GM12873 (cell line): ENCODE measurements at regions not wholly inside any gene's neighbourhood (a gene's known extent, or its start where the extent isn't known, plus 50 kb on each side); places are given as distances from the start of the nearest gene placed in this dataset.

ENCODE experiments used
- TF ChIP-seq, protein P1 (sequence below): IDR thresholded peaks from 2 replicates; pipeline ENCODE4 v1.5.1; 2012; ENCODE audit warnings: low read depth, mild to moderate bottlenecking, moderate library complexity, low read length, control low read depth; ENCODE audit not compliant: insufficient read depth; ENCODE audit errors: missing control alignments

DNA sequence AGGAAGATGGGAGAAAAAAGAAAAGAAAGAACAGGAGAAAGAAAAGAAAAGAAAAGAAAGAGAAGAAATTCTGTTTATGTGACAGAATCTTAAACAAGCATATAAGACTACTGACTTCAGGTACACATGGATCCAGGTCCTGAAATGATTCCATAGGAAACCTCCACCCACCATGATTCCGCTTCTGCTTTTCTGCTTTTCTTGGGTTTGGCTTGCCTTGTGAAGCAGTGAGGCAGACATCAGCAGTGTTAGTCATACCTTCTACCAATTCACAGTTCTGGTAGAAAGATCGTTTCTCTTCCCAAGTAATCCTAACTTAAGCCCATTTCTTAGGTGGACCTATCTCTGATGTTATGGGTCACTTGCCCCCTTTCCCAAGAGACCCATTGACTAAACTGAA lies 660.1 kb upstream of the RBFOX1 start:
- TF ChIP-seq, protein P1, sequence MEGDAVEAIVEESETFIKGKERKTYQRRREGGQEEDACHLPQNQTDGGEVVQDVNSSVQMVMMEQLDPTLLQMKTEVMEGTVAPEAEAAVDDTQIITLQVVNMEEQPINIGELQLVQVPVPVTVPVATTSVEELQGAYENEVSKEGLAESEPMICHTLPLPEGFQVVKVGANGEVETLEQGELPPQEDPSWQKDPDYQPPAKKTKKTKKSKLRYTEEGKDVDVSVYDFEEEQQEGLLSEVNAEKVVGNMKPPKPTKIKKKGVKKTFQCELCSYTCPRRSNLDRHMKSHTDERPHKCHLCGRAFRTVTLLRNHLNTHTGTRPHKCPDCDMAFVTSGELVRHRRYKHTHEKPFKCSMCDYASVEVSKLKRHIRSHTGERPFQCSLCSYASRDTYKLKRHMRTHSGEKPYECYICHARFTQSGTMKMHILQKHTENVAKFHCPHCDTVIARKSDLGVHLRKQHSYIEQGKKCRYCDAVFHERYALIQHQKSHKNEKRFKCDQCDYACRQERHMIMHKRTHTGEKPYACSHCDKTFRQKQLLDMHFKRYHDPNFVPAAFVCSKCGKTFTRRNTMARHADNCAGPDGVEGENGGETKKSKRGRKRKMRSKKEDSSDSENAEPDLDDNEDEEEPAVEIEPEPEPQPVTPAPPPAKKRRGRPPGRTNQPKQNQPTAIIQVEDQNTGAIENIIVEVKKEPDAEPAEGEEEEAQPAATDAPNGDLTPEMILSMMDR = no peak

DNA sequence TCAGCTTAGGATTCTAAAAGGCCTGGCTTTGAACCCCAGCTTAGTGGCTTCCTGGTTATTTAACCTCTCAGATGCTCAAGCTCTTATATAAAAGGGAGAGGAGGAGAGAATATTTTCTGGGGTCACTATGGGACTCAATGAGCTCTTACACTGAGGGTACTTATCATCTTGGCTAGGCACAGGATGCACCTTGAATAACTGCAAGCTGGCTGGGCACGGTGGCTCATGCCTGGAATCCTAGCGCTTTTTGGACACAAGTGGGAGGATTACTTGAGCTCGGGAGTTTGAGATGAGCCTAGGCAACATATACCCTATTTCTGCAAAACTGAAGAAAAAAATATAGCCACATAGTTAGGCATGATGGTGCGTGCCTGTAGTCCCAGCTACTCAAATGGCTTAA lies 665.3 kb upstream of the RBFOX1 start:
- TF ChIP-seq, protein P1 = no peak

DNA sequence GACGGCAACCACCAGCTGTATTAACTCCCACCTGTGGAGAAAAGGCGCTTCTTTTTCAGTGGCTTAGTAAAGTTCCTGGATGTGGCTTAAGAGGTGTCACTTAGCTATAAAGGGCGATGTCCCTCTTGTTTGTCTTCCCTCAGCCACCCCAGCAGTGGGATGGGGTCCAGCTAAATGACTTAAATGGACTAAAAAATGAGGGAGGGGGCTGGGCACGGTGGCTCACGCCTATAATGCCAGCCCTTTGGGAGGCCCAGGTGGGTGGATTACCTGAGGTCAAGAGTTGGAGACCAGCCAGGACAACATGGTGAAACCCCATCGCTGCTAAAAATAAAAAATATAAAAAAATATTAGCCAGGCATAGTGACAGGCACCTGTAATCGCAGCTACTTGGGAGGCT lies 667.5 kb upstream of the RBFOX1 start:
- TF ChIP-seq, protein P1 = no peak

DNA sequence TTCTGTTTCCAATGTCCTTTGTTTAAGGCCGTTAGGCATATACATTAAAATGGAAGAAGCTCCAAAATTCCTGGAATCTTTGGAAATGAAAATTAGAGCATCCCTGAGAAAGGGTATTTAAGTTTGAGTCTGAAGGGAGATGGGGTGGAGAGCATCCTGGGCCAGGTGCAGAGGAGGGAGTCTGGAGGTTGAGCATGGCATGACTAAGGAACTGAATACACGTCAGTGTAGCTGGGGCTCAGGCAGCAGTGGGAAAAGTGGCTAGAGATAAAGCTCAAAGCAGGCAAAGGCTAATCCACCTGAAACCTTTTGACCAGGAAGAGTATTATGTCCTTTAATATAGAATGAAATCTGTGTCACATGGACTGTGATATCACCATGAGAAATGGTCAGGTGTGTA lies 669.0 kb upstream of the RBFOX1 start:
- TF ChIP-seq, protein P1 = no peak

DNA sequence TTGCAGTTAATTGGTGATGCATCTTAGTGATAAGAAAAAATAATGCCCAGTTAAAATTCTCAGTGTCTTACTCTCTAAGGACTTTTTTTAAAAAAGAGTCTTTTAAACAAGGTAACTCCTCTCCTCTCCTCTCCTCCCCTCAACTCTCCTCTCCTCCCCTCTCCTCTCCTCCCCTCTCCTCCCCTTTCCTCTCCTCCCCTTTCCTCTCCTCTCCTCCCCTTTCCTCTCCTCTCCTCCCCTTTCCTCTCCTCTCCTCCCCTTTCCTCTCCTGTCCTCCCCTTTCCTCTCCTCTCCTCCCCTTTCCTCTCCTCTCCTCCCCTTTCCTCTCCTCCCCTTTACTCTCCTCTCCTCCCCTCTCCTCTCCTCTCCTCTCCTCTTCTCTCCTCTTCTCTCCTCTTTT lies 675.9 kb upstream of the RBFOX1 start:
- TF ChIP-seq, protein P1 = no peak

DNA sequence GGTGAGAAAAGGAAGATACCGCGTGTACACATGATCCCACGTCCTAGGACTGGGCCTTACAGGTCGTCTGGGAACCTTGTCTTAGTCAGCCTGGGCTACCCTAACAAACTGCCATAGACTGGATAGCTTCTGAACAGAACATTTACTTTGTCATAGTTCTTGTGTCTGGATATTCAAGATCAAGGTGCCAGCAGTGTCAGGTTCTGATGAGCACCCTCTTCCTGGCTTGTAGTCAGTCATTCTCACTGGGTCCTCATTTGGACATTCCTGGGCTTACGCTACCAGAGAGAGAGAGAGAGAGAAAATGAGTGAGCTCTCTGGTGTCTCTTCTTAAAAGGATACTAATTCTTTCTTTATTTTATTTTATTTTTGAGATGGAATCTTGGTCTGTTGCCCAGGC lies 685.8 kb upstream of the RBFOX1 start:
- TF ChIP-seq, protein P1 = no peak

DNA sequence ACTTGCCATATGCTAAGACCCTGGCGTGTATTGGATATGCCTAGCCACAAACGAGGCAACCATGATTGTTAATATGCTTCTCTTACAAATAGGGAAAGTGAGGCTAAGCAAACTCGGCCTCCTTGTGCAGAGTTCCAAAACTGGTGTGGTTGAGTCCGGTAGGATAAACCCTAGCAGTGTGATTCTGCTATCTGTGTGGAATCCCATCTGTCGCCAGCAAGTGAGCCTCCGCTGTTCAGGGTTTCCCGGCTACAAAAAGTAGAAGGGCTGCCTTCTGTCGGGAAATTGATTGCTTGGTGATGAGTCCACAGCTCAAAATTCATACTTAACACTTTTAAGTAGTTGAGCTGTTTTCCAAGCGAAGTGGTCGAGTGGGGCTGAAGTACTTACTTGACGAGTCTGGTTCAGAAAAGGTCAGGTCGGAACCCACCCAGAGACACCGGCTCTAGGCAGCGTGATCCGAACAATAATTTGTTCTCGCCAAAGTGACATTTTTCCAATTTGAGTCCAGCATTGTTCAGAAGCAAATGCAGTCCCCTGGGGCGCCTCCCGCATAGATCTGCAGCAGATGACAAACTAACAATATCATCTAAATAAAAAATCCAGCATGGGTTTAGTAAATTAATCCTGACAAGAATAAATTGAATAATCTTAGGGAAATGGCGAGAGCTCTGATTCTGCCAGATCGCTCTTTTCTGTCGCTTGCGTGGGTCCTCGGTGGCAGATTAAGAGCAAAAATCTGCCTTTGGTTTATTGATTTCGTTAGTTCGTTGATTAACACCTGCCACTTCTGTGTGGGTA lies 686.7 kb upstream of the RBFOX1 start:
- TF ChIP-seq, protein P1 = no peak
